ENCODE measurements at regions not wholly inside any gene's neighbourhood (a gene's known extent, or its start where the extent isn't known, plus 50 kb on each side); places are given as distances from the start of the nearest gene placed in this dataset.

GRCh38 chr14:30271811-30272323 is 287.1 kb upstream of the G2E3 start:
- TF ChIP-seq CTCF (IDR thresholded peaks at IDR 0.05) (no peak), POLR2A (IDR thresholded peaks at IDR 0.05) (no peak), POLR2AphosphoS5 (IDR thresholded peaks at IDR 0.05) (no peak), EP300 (IDR thresholded peaks at IDR 0.05) (no peak)

Data from upper lobe of left lung (tissue), 4 donors.